Parathyroid adenoma (tissue), 2 donors: ENCODE measurements at regions not wholly inside any gene's neighbourhood (a gene's known extent, or its start where the extent isn't known, plus 50 kb on each side); places are given as distances from the start of the nearest gene placed in this dataset.

Source experiments
- H2AFZ ChIP-seq: fragments of 300-600 bp; sonication (generic); one replicate; pipeline ENCODE4 v1.7.0; 2017; ENCODE audit warnings: antibody characterized with exemption, mild to moderate bottlenecking
- H3K27ac ChIP-seq: fragments of 300-600 bp; sonication (generic); one replicate; pipeline ENCODE4 v1.7.0; 2017
- H3K27me3 ChIP-seq: fragments of 300-600 bp; sonication (generic); one replicate; pipeline ENCODE4 v1.7.0; 2017; ENCODE audit warnings: low read length; ENCODE audit not compliant: control insufficient read depth, insufficient read depth
- H3K36me3 ChIP-seq: fragments of 300-600 bp; sonication (generic); one replicate; pipeline ENCODE4 v1.7.0; 2017; ENCODE audit warnings: low read length; ENCODE audit not compliant: control insufficient read depth, insufficient read depth
- H3K4me1 ChIP-seq: fragments of 300-600 bp; sonication (generic); one replicate; pipeline ENCODE4 v1.7.0; 2017; ENCODE audit warnings: control low read depth
- H3K4me2 ChIP-seq: fragments of 300-600 bp; sonication (generic); one replicate; pipeline ENCODE4 v1.7.0; 2017; ENCODE audit warnings: low read length
- H3K4me3 ChIP-seq: fragments of 300-600 bp; sonication (generic); one replicate; pipeline ENCODE4 v1.7.0; 2017; ENCODE audit warnings: low read depth, low read length
- H3K79me2 ChIP-seq: fragments of 300-600 bp; sonication (generic); one replicate; pipeline ENCODE4 v1.7.0; 2017; ENCODE audit warnings: control low read depth
- H3K9ac ChIP-seq: fragments of 300-600 bp; sonication (generic); one replicate; pipeline ENCODE4 v1.7.0; 2017; ENCODE audit warnings: mild to moderate bottlenecking
- H3K9me3 ChIP-seq: fragments of 300-600 bp; sonication (generic); one replicate; pipeline ENCODE4 v1.7.0; 2017; ENCODE audit warnings: low read length; ENCODE audit not compliant: control insufficient read depth
- TF ChIP-seq, protein P1 (sequence below): fragments of 300-600 bp; sonication (generic); IDR thresholded peaks from one replicate; pipeline ENCODE4 v1.7.0; 2017; ENCODE audit warnings: antibody characterized with exemption, mild to moderate bottlenecking
- donor health status: primary hyperparathyroidism.

DNA sequence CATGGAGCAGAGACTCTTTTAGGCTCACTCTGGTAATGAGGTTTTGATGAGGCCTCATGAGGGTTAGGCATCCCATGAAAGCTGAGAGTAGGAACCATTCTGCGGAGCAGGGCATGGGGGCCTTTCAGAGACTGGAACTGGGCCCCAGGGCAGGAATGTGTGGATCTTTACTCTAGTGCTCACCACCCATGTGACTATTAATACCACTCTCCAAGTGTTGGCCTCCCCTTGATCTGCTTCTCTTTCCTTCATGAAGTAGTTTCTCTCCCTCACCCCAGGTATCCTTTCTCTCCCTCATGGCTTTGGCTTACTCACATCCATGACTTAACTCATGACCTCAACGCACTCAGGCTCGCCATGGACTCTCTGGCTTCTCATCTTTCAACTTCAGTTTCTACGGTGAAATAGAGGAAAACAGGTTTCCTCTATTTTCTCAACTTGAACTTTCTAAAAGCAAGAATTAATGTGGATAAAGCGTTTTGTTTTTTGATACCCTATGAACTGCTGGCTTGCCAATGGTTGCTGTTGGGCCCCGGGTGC, 50.5 kb upstream of the GADD45A start:
- Histone ChIP-seq H3K4me2 (peak overlapping the region; percentile 23), H3K27me3 (no peaks in the 10 kb centered on the region)

DNA sequence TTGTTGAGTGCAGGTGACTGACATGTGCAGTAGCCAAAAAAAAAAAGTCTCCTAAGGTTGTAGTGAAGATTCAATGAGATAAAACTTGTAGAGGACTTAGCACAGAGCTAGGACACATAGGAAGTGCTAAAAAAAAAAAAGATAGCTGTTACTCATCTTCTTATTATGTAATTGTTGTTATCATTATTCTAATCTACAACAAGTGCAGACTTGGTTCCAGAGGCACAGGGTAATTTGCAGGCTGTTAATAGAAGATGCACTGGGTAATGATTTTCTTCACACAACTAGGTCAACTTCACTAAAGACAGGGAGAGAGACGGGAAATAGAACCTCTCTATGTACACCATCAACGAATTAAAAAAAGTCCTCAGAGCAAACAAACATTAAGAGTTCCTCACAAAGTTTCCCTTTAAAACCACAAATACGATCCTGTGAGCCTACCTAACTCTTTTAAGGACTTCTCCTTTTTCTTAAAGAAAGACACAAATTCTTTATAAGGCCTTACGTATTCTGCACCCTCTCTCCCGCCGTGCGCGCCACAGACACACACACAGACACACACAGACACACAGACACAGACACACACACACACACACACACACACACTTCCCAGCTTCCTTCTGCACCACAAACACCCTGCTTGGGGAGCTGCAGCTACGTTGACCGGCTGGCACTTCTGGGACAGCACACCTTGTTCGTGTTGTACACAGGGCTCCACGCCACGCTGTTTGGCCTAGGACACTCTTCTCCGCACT, 49.8 kb upstream of the GADD45A start:
- Histone ChIP-seq H3K79me2 (no peaks in the 10 kb centered on the region), H3K9me3 (no peaks in the 10 kb centered on the region), H3K9ac (no peak overlapping the region), H3K4me1 (peaks cover 23% of the 10 kb centered on the region), H3K27ac (peak overlapping the region; percentile 73), H3K4me2 (peak overlapping the region; percentile 23), H3K4me3 (peak overlapping the region; percentile 12), H3K36me3 (no peaks in the 10 kb centered on the region), H3K27me3 (no peaks in the 10 kb centered on the region), H2AFZ (no peak overlapping the region)
- TF ChIP-seq, protein P1, sequence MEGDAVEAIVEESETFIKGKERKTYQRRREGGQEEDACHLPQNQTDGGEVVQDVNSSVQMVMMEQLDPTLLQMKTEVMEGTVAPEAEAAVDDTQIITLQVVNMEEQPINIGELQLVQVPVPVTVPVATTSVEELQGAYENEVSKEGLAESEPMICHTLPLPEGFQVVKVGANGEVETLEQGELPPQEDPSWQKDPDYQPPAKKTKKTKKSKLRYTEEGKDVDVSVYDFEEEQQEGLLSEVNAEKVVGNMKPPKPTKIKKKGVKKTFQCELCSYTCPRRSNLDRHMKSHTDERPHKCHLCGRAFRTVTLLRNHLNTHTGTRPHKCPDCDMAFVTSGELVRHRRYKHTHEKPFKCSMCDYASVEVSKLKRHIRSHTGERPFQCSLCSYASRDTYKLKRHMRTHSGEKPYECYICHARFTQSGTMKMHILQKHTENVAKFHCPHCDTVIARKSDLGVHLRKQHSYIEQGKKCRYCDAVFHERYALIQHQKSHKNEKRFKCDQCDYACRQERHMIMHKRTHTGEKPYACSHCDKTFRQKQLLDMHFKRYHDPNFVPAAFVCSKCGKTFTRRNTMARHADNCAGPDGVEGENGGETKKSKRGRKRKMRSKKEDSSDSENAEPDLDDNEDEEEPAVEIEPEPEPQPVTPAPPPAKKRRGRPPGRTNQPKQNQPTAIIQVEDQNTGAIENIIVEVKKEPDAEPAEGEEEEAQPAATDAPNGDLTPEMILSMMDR = no peak

More for the DNA sequence above, 50.5 kb upstream of the GADD45A start:
- H3K9ac ChIP-seq = no peak overlapping the region
- H3K36me3 ChIP-seq = no peaks in the 10 kb centered on the region
- H3K4me1 ChIP-seq = peaks cover 23% of the 10 kb centered on the region
- peak overlapping the region; percentile 12 for H3K4me3 ChIP-seq
- H3K27ac ChIP-seq = peak overlapping the region; percentile 73
- H3K79me2 ChIP-seq = no peaks in the 10 kb centered on the region
- TF ChIP-seq, protein P1 = no peak
- no peak overlapping the region for H2AFZ ChIP-seq
- no peaks in the 10 kb centered on the region for H3K9me3 ChIP-seq
